ENCODE measurements at regions not wholly inside any gene's neighbourhood (a gene's known extent, or its start where the extent isn't known, plus 50 kb on each side); places are given as distances from the start of the nearest gene placed in this dataset.

GRCh38 chr21:22754746-22755145, 1756.5 kb downstream of the NCAM2 start:
- TF ChIP-seq CTCF (IDR thresholded peaks at IDR 0.05), result no peak
- Histone ChIP-seq H3K9me3 (ENCODE audit: control insufficient read depth in 1 of 2, insufficient read depth in 1 of 2, low read length in 2 of 2) (no peaks in the 10 kb centered on the region), H3K27ac (ENCODE audit: low read depth in 1 of 2, low read length in 2 of 2) (no peak overlapping the region), H3K4me3 (ENCODE audit: low read length) (no peak overlapping the region), H3K27me3 (ENCODE audit: control insufficient read depth in 1 of 2, insufficient read depth in 2 of 2, low read length in 2 of 2) (no peaks in the 10 kb centered on the region), H3K4me1 (ENCODE audit: insufficient read depth, low read length) (no peaks in the 10 kb centered on the region), H3K36me3 (ENCODE audit: insufficient read depth, low read length) (no peaks in the 10 kb centered on the region)
- CTCF ChIA-PET, result no interaction called here
- DNase-seq (no peak), ATAC-seq (ENCODE audit: poor library complexity) (no peak)
- Mint-ChIP-seq H3K27ac (no peak overlapping the region), H3K4me1 (ENCODE audit: low read depth) (no peaks in the 10 kb centered on the region), H3K4me3 (no peak overlapping the region), H3K9me3 (no peaks in the 10 kb centered on the region), H3K36me3 (ENCODE audit: low read depth) (no peaks in the 10 kb centered on the region), H3K27me3 (no peaks in the 10 kb centered on the region)
- POLR2A ChIA-PET, result no interaction called here
- intact Hi-C loops (cut with DNase I, micrococcal nuclease), result no loop called here

GRCh38 chr21:22758478-22758877, 1760.3 kb downstream of the NCAM2 start:
- ChIA-PET CTCF (no interaction called here), POLR2A (no interaction called here)
- Mint-ChIP-seq H3K27me3 (no peaks in the 10 kb centered on the region), H3K36me3 (ENCODE audit: low read depth) (no peaks in the 10 kb centered on the region), H3K4me3 (no peak overlapping the region), H3K9me3 (no peaks in the 10 kb centered on the region), H3K27ac (no peak overlapping the region), H3K4me1 (ENCODE audit: low read depth) (no peaks in the 10 kb centered on the region)
- intact Hi-C loops (cut with DNase I, micrococcal nuclease), result no loop called here
- no peak for DNase-seq
- no peaks in the 10 kb centered on the region for H3K9me3 ChIP-seq (ENCODE audit: control insufficient read depth in 1 of 2, insufficient read depth in 1 of 2, low read length in 2 of 2)
- ATAC-seq (ENCODE audit: poor library complexity), result no peak
- H3K36me3 ChIP-seq (ENCODE audit: insufficient read depth, low read length), result no peaks in the 10 kb centered on the region
- H3K27ac ChIP-seq (ENCODE audit: low read depth in 1 of 2, low read length in 2 of 2), result no peak overlapping the region
- H3K4me3 ChIP-seq (ENCODE audit: low read length), result no peak overlapping the region
- no peak for TF ChIP-seq CTCF (IDR thresholded peaks at IDR 0.05)
- H3K4me1 ChIP-seq (ENCODE audit: insufficient read depth, low read length), result no peaks in the 10 kb centered on the region
- H3K27me3 ChIP-seq (ENCODE audit: control insufficient read depth in 1 of 2, insufficient read depth in 2 of 2, low read length in 2 of 2), result no peaks in the 10 kb centered on the region

GRCh38 chr21:22762463-22762862, 1764.3 kb downstream of the NCAM2 start:
- Histone ChIP-seq H3K36me3 (ENCODE audit: insufficient read depth, low read length) (no peaks in the 10 kb centered on the region), H3K9me3 (ENCODE audit: control insufficient read depth in 1 of 2, insufficient read depth in 1 of 2, low read length in 2 of 2) (no peaks in the 10 kb centered on the region), H3K4me3 (ENCODE audit: low read length) (no peak overlapping the region), H3K27me3 (ENCODE audit: control insufficient read depth in 1 of 2, insufficient read depth in 2 of 2, low read length in 2 of 2) (no peaks in the 10 kb centered on the region), H3K4me1 (ENCODE audit: insufficient read depth, low read length) (no peaks in the 10 kb centered on the region), H3K27ac (ENCODE audit: low read depth in 1 of 2, low read length in 2 of 2) (no peak overlapping the region)
- H3K27ac Mint-ChIP-seq, result no peak overlapping the region
- no peak overlapping the region for H3K4me3 Mint-ChIP-seq
- no peak for ATAC-seq (ENCODE audit: poor library complexity)
- H3K36me3 Mint-ChIP-seq (ENCODE audit: low read depth), result no peaks in the 10 kb centered on the region
- H3K4me1 Mint-ChIP-seq (ENCODE audit: low read depth), result no peaks in the 10 kb centered on the region
- intact Hi-C loops (cut with DNase I, micrococcal nuclease), result no loop called here
- CTCF ChIA-PET, result no interaction called here
- no peaks in the 10 kb centered on the region for H3K9me3 Mint-ChIP-seq
- DNase-seq, result no peak
- H3K27me3 Mint-ChIP-seq, result no peaks in the 10 kb centered on the region
- POLR2A ChIA-PET, result no interaction called here
- no peak for TF ChIP-seq CTCF (IDR thresholded peaks at IDR 0.05)

Data from CD4-positive, alpha-beta T cell (primary cell).